RWPE1 (cell line): ENCODE measurements at regions not wholly inside any gene's neighbourhood (a gene's known extent, or its start where the extent isn't known, plus 50 kb on each side); places are given as distances from the start of the nearest gene placed in this dataset.

Source experiments
- CTCF ChIA-PET: fragments of 350-600 bp; sonication (Branson Sonifier 250); formaldehyde crosslinking; extraction: SDS; loops from one replicate; lab custom pipeline; 2021; lab: Yijun Ruan, JAX
- POLR2A ChIA-PET: fragments of 400-600 bp; formaldehyde crosslinking; extraction: SDS; loops from one replicate; lab custom pipeline; 2020; ENCODE audit warnings: antibody characterized with exemption; ENCODE audit not compliant: low non-redundant PET; lab: Yijun Ruan, JAX
- DNase-seq: peaks from one replicate; pipeline ENCODE4 v3.0.0; 2012; ENCODE audit warnings: low spot score
- H3K27ac ChIP-seq: fragments of 450-650 bp; 2 replicates; pipeline ENCODE4 v1.5.1; 2017
- TF ChIP-seq, protein P1 (sequence below): fragments of 450-650 bp; conservative IDR thresholded peaks from 2 replicates; pipeline ENCODE4 v1.5.1; 2017; ENCODE audit warnings: low read depth, mild to moderate bottlenecking

DNA sequence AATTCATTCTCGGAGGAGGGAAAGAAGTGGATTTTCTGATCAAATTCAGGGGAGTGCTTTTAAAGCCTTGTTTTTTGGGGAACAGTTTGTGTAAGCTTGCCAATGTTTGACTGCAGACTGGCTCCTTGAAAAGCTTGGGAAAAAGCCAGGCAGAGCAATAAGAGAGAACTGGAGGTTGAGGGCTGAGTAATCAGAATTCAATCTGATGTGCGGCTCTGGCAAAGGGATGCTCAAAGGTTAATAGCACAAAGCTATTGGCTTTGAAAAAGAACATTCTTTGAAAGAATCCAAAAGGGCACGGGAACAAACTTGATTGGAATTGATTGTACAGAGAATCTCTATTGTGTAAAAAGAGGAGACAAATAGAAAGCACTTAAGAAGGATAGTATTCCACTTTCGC lies 279.3 kb downstream of the YTHDC2 start:
- POLR2A ChIA-PET: no interaction called here
- TF ChIP-seq, protein P1, sequence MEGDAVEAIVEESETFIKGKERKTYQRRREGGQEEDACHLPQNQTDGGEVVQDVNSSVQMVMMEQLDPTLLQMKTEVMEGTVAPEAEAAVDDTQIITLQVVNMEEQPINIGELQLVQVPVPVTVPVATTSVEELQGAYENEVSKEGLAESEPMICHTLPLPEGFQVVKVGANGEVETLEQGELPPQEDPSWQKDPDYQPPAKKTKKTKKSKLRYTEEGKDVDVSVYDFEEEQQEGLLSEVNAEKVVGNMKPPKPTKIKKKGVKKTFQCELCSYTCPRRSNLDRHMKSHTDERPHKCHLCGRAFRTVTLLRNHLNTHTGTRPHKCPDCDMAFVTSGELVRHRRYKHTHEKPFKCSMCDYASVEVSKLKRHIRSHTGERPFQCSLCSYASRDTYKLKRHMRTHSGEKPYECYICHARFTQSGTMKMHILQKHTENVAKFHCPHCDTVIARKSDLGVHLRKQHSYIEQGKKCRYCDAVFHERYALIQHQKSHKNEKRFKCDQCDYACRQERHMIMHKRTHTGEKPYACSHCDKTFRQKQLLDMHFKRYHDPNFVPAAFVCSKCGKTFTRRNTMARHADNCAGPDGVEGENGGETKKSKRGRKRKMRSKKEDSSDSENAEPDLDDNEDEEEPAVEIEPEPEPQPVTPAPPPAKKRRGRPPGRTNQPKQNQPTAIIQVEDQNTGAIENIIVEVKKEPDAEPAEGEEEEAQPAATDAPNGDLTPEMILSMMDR: no peak
- no peak overlapping the region for H3K27ac ChIP-seq
- CTCF ChIA-PET: interaction anchor here (0.6 kb wide), 1 partner anchor 30 kb away, joined by 9 read pairs; no protein-coding TSS in a partner anchor
- no peak for DNase-seq

DNA sequence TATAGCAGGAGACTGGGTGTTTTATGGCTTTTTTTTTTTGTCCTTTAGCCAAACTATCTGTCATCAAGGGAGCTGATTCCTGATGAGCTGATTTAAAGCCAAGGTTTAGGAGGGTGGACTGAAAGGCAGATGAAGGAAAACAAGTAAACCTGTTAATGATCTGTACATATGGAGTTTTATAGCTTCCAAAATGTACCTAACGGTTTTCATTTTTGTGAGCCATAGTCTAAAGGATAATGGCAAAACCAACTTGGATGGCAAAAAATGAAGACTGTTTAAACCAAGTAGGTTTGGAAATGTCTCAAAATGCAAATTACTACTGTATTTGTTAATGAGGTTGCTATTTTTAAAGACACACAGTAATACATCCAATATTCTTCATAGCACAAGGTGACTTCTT lies 281.5 kb downstream of the YTHDC2 start:
- TF ChIP-seq, protein P1: no peak
- DNase-seq: no peak
- POLR2A ChIA-PET: no interaction called here
- H3K27ac ChIP-seq: no peak overlapping the region
- CTCF ChIA-PET: interaction anchor here (0.6 to 0.7 kb wide), 3 partner anchors 12 to 124 kb away, joined by 3 to 4 read pairs (median 3); no protein-coding TSS in a partner anchor

DNA sequence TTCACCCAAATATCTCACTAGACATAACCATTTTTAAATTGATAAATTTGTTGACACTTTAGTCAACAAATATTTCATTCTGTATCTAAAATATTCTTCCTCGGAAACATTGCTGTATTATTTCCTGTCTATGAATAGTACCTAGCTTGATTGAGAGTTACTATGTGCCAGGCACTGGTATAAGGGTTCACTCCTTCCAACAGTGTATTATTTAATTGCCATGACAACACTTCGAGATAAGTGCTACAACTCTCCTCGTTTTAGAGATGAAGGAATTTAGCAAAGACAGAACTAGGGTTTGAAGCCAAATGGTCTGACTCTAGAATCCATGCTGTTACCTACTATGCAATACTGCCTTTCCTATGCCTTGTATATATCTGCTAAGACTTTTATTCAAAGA lies 287.2 kb downstream of the YTHDC2 start:
- DNase-seq: no peak
- POLR2A ChIA-PET: no interaction called here
- CTCF ChIA-PET: no interaction called here
- TF ChIP-seq, protein P1: no peak
- H3K27ac ChIP-seq: no peak overlapping the region

DNA sequence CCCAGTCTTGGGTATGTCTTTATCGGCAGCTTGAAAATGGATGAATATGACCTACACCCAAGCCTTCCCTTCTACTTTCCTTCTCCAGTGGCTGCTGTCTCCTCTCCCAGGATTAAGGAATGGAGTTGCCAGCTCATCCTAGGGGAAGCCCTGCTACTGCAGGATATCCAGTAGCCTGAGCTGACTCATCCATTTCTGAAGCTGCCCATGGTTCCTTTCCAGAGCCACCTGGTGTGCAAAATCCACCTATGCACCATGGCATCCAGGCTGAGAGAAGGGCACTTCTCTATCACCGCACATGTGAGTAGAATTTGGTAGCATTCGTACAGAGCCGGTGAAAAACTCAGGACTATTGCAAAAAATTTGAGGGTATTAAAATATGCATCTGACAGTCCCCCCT lies 290.8 kb downstream of the YTHDC2 start:
- peak; percentile 28 for DNase-seq
- H3K27ac ChIP-seq: no peak overlapping the region
- TF ChIP-seq, protein P1: no peak
- ChIA-PET CTCF (no interaction called here), POLR2A (no interaction called here)

DNA sequence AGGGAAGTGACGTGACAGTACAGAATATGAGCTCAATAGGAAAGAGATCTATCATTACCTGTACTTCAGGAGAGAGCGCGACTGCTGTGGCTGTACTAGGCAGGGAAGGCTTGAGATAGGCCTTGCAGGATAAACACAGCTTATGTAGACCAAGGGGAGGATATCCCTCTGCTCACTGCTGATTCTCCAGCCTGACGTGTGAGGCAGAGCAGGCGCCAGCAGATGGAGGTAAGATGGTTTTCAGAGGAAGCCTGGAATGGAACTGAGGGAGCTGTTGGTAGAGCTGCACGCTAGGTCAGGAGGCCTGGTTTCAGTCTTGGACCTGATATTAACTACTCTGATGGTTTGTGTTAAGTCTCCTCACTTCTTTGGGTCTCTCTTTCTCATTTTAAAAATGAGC lies 291.4 kb downstream of the YTHDC2 start:
- ChIA-PET CTCF (interaction anchor here (0.6 kb wide), 1 partner anchor 48 kb away, joined by 3 read pairs; no protein-coding TSS in a partner anchor), POLR2A (no interaction called here)
- TF ChIP-seq, protein P1: no peak

DNA sequence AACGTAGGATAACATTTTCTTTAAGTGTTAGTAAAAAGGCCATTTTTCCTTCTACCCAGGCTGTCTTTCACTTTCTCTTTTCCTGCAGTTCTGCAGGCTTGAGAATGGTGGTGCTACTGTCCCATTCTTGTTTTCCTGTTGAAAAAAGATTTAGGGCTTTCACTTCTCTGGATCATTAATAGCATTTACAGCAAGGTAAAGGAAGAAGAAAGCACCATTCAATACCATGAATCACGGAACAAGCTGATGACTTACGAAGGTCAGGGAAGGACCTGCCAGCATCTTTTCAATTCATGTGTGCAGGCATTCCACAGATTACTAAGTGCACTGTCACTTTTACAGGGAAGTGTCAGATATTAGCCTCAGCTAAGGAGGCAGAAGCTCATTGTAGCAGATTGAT lies 292.8 kb downstream of the YTHDC2 start:
- ChIA-PET CTCF (interaction anchor here (0.7 to 1.1 kb wide), 2 partner anchors 10 to 11 kb away, joined by 3 read pairs; no protein-coding TSS in a partner anchor), POLR2A (no interaction called here)
- DNase-seq: no peak
- no peak overlapping the region for H3K27ac ChIP-seq
- TF ChIP-seq, protein P1: no peak; the same call in 1 of the 2 replicates

More for the DNA sequence above, 291.4 kb downstream of the YTHDC2 start:
- no peak for DNase-seq
- H3K27ac ChIP-seq: no peak overlapping the region
